Islet precursor cell (in vitro differentiated cells): ENCODE measurements at regions not wholly inside any gene's neighbourhood (a gene's known extent, or its start where the extent isn't known, plus 50 kb on each side); places are given as distances from the start of the nearest gene placed in this dataset.
"Not testable (repeated sequence)": the region's sequence is repeated elsewhere in the genome, so short reads cannot be mapped to it uniquely, and the experiment has no call there.

Source experiments
- DNase-seq: peaks from one replicate; pipeline ENCODE4 v3.0.0-alpha.2; 2018

- DNase-seq, result no peak
Measured at GRCh38 chr1:20432341-20432740, 53.7 kb downstream of the CAMK2N1 start.

GRCh38 chr1:20431176-20431460 lies 54.9 kb downstream of the CAMK2N1 start:
- no peak for DNase-seq

- DNase-seq, result peak; percentile 78
Measured at GRCh38 chr1:20430355-20431175, 55.4 kb downstream of the CAMK2N1 start.

- DNase-seq, result no peak
Measured at GRCh38 chr1:20429296-20429695, 56.7 kb downstream of the CAMK2N1 start.

- no peak for DNase-seq
Measured at GRCh38 chr1:20428841-20429240, 57.2 kb downstream of the CAMK2N1 start.

GRCh38 chr1:20426923-20427322 lies 59.1 kb downstream of the CAMK2N1 start:
- peak; percentile 67 for DNase-seq

- no peak for DNase-seq
Measured at GRCh38 chr1:20426371-20426770, 59.6 kb downstream of the CAMK2N1 start.

- DNase-seq, result no peak
Measured at GRCh38 chr1:20425622-20426021, 60.4 kb downstream of the CAMK2N1 start.

- DNase-seq, result no peak
Measured at GRCh38 chr1:20423169-20423795, 62.7 kb downstream of the CAMK2N1 start.

GRCh38 chr1:20421441-20421840 lies 64.6 kb downstream of the CAMK2N1 start:
- no peak for DNase-seq

GRCh38 chr1:20417581-20417980 lies 68.4 kb downstream of the CAMK2N1 start:
- peak; percentile 29 for DNase-seq

- no peak for DNase-seq
Measured at GRCh38 chr1:20416706-20417105, 69.3 kb downstream of the CAMK2N1 start.

GRCh38 chr1:20413776-20414140 lies 72.3 kb downstream of the CAMK2N1 start:
- peak; percentile 48 for DNase-seq

GRCh38 chr1:20413136-20413775 lies 72.8 kb downstream of the CAMK2N1 start:
- peak; percentile 32 for DNase-seq

GRCh38 chr1:20411196-20411980 lies 74.6 kb downstream of the CAMK2N1 start:
- peak; percentile 93 for DNase-seq

GRCh38 chr1:20410503-20410902 lies 75.5 kb downstream of the CAMK2N1 start:
- no peak for DNase-seq

GRCh38 chr1:20409971-20410370 lies 76.0 kb downstream of the CAMK2N1 start:
- DNase-seq, result no peak

GRCh38 chr1:20409012-20409411 lies 77.0 kb downstream of the CAMK2N1 start:
- no peak for DNase-seq

- DNase-seq, result not testable (repeated sequence)
Measured at GRCh38 chr1:20408133-20408650, 77.8 kb downstream of the CAMK2N1 start.

- peak; percentile 36 for DNase-seq
Measured at GRCh38 chr1:20405893-20406604, 80.0 kb downstream of the CAMK2N1 start.

GRCh38 chr1:20405051-20405754 lies 80.8 kb downstream of the CAMK2N1 start:
- DNase-seq, result peak; percentile 35
